ENCODE measurements at regions not wholly inside any gene's neighbourhood (a gene's known extent, or its start where the extent isn't known, plus 50 kb on each side); places are given as distances from the start of the nearest gene placed in this dataset.

DNA sequence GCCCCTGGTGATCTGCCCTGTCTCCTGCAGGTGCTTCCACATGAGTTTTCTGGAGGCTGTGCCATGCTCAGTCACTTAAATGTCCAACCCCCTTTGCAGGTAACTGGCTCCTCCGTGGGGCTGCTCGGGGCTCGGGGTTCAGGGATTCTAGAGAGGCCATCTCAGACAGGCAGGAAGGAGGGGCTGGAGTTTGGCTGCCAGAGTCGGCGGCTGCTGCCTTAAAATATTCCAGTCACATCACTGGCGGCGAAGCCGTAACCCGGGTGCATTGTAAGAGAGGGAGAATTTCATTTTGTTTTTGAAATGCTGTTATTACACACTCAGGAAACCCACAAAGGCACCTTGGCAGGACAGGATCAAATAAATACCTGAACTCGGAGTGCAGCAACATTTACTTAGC lies 212.9 kb upstream of the PMEPA1 start:
- TF ChIP-seq, protein P1, sequence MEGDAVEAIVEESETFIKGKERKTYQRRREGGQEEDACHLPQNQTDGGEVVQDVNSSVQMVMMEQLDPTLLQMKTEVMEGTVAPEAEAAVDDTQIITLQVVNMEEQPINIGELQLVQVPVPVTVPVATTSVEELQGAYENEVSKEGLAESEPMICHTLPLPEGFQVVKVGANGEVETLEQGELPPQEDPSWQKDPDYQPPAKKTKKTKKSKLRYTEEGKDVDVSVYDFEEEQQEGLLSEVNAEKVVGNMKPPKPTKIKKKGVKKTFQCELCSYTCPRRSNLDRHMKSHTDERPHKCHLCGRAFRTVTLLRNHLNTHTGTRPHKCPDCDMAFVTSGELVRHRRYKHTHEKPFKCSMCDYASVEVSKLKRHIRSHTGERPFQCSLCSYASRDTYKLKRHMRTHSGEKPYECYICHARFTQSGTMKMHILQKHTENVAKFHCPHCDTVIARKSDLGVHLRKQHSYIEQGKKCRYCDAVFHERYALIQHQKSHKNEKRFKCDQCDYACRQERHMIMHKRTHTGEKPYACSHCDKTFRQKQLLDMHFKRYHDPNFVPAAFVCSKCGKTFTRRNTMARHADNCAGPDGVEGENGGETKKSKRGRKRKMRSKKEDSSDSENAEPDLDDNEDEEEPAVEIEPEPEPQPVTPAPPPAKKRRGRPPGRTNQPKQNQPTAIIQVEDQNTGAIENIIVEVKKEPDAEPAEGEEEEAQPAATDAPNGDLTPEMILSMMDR (IDR thresholded peaks at IDR 0.05; ENCODE audit: low read length), result no peak
- no peak for TF ChIP-seq EZH2 (IDR thresholded peaks at IDR 0.05; ENCODE audit: borderline replicate concordance, low read length)

All from OCI-LY1 (cell line).